Neuronal stem cell (in vitro differentiated cells): ENCODE measurements at regions not wholly inside any gene's neighbourhood (a gene's known extent, or its start where the extent isn't known, plus 50 kb on each side); places are given as distances from the start of the nearest gene placed in this dataset.

Experiments used
- DNase-seq: peaks from one replicate; pipeline ENCODE4 v3.0.0-alpha.2; 2013; ENCODE audit warnings: low spot score
- H2AFZ ChIP-seq: one replicate; pipeline ENCODE4 v1.6.1; 2013; ENCODE audit warnings: mild to moderate bottlenecking, low read length, inconsistent platforms
- H2AK5ac ChIP-seq: 2 replicates; pipeline ENCODE4 v1.6.1; 2013; ENCODE audit warnings: low read depth, mild to moderate bottlenecking, inconsistent platforms, low read length, moderate library complexity, mixed read lengths
- H2BK120ac ChIP-seq: 2 replicates; pipeline ENCODE4 v1.6.1; 2013; ENCODE audit warnings: low read depth, mild to moderate bottlenecking, inconsistent platforms, low read length, moderate library complexity, mixed read lengths
- H2BK12ac ChIP-seq: one replicate; pipeline ENCODE4 v1.6.1; 2013; ENCODE audit warnings: low read length, inconsistent platforms
- H2BK15ac ChIP-seq: 2 replicates; pipeline ENCODE4 v1.6.1; 2013; ENCODE audit warnings: mild to moderate bottlenecking, low read length, inconsistent platforms, mixed read lengths
- H2BK5ac ChIP-seq: one replicate; pipeline ENCODE4 v1.6.1; 2013; ENCODE audit warnings: inconsistent platforms, mild to moderate bottlenecking, low read length, moderate library complexity
- H3K14ac ChIP-seq: one replicate; pipeline ENCODE4 v1.6.1; 2013; ENCODE audit warnings: low read length, inconsistent platforms
- H3K18ac ChIP-seq: 2 replicates; pipeline ENCODE4 v1.6.1; 2013; ENCODE audit warnings: low read length, inconsistent platforms
- H3K23ac ChIP-seq: 2 replicates; pipeline ENCODE4 v1.6.1; 2013; ENCODE audit warnings: low read depth, mild to moderate bottlenecking, mixed read lengths, low read length, inconsistent platforms; ENCODE audit not compliant: poor library complexity
- H3K27ac ChIP-seq: replicated peaks from 3 replicates; pipeline ENCODE4 v1.5.1; 2013; ENCODE audit warnings: low read length, inconsistent platforms
- H3K27me3 ChIP-seq, 3 experiments: 2 replicates each; pipeline ENCODE4 v1.6.1; 2013; ENCODE audit warnings: low read length in 3 of 3, mild to moderate bottlenecking in 2 of 3, inconsistent platforms in 1 of 3, low read depth in 1 of 3, mixed read lengths in 1 of 3, moderate library complexity in 1 of 3; ENCODE audit not compliant: control insufficient read depth in 3 of 3, insufficient read depth in 3 of 3
- H3K36me3 ChIP-seq, 2 donors: replicated peaks in 1 of 2; 2 replicates each; pipeline ENCODE4 v1.6.1; 2013; ENCODE audit warnings: low read length in 2 of 2; ENCODE audit not compliant: control insufficient read depth in 2 of 2, insufficient read depth in 2 of 2
- H3K4ac ChIP-seq: 2 replicates; pipeline ENCODE4 v1.6.1; 2013; ENCODE audit warnings: inconsistent platforms, mild to moderate bottlenecking, low read length, moderate library complexity
- H3K4me1 ChIP-seq, 2 donors: 1 replicate in 1 of 2; 2 replicates in 1 of 2; pipeline ENCODE4 v1.6.1; 2013; ENCODE audit warnings: low read length in 2 of 2, low read depth in 1 of 2; ENCODE audit not compliant: control insufficient read depth in 2 of 2, insufficient read depth in 1 of 2
- H3K4me2 ChIP-seq: one replicate; pipeline ENCODE4 v1.6.1; 2013; ENCODE audit warnings: mild to moderate bottlenecking, low read length, inconsistent platforms; ENCODE audit not compliant: insufficient read depth, poor library complexity, severe bottlenecking
- H3K4me3 ChIP-seq, 2 donors: 2 replicates each; pipeline ENCODE4 v1.5.1; 2013; ENCODE audit warnings: low read length in 2 of 2, mild to moderate bottlenecking in 2 of 2, inconsistent platforms in 1 of 2, moderate library complexity in 1 of 2
- H3K79me1 ChIP-seq: one replicate; pipeline ENCODE4 v1.6.1; 2013; ENCODE audit warnings: low read depth, mild to moderate bottlenecking, inconsistent platforms, low read length, moderate library complexity
- H3K9ac ChIP-seq: one replicate; pipeline ENCODE4 v1.6.1; 2013; ENCODE audit warnings: mild to moderate bottlenecking, low read depth, low read length, inconsistent platforms; ENCODE audit not compliant: poor library complexity
- H3K9me3 ChIP-seq, 2 donors: replicated peaks in 1 of 2; 2 replicates each; pipeline versions ENCODE3 to v1.6.1; 2013; ENCODE audit warnings: low read length in 2 of 2, mild to moderate bottlenecking in 2 of 2, inconsistent platforms in 1 of 2, low read depth in 1 of 2, mixed read lengths in 1 of 2, moderate library complexity in 1 of 2; ENCODE audit not compliant: control insufficient read depth in 2 of 2, insufficient read depth in 1 of 2
- H4K8ac ChIP-seq: one replicate; pipeline ENCODE4 v1.6.1; 2013; ENCODE audit warnings: low read depth, mild to moderate bottlenecking, inconsistent platforms, low read length, moderate library complexity
- H4K91ac ChIP-seq: one replicate; pipeline ENCODE4 v1.6.1; 2013; ENCODE audit warnings: low read length, low read depth, mild to moderate bottlenecking, inconsistent platforms; ENCODE audit not compliant: poor library complexity
- WGBS, 2 donors: extraction: QIAGEN DNeasy Blood & Tissue Kit; methylation state at CpG; one replicate each; pipeline ENCODE4 v1.1.7; 2013; ENCODE audit warnings: missing lambda C conversion rate in 2 of 2, mixed read lengths in 1 of 2; ENCODE audit not compliant: insufficient read length in 2 of 2, insufficient replicate concordance in 1 of 2; ENCODE audit errors: extremely low coverage in 2 of 2; 5-methylcytosine and 5-hydroxymethylcytosine counted together

- no peak overlapping the region for H4K91ac ChIP-seq
- H2BK15ac ChIP-seq = no peak overlapping the region
- no peaks in the 10 kb centered on the region for H3K79me1 ChIP-seq
- no peak overlapping the region for H3K14ac ChIP-seq
- no peaks in the 10 kb centered on the region for H3K36me3 ChIP-seq
- no peak overlapping the region for H2BK12ac ChIP-seq
- H2BK120ac ChIP-seq = no peak overlapping the region
- H3K4me1 ChIP-seq = peaks cover 0 to 7% of the 10 kb centered on the region in 2 donors
- no peaks in the 10 kb centered on the region for H3K9me3 ChIP-seq
- no peak for DNase-seq
- no peak overlapping the region for H3K4ac ChIP-seq
- no CpG with 5 or more reads among the region's 1 CpG for WGBS, 2 donors
- H2BK5ac ChIP-seq = no peak overlapping the region
- H3K27me3 ChIP-seq = no peaks in the 10 kb centered on the region
- no peak overlapping the region for H2AFZ ChIP-seq
- no peak overlapping the region for H3K9ac ChIP-seq
- H3K18ac ChIP-seq = no peak overlapping the region
- no peak overlapping the region for H4K8ac ChIP-seq
- H3K4me3 ChIP-seq = no peak overlapping the region
- H2AK5ac ChIP-seq = no peak overlapping the region
- H3K27ac ChIP-seq = no peak overlapping the region
- no peak overlapping the region for H3K23ac ChIP-seq
- H3K4me2 ChIP-seq = no peak overlapping the region
These were observed 329.5 kb downstream of the TPBG start for GRCh38 chr6:82693094-82693493.

DNA sequence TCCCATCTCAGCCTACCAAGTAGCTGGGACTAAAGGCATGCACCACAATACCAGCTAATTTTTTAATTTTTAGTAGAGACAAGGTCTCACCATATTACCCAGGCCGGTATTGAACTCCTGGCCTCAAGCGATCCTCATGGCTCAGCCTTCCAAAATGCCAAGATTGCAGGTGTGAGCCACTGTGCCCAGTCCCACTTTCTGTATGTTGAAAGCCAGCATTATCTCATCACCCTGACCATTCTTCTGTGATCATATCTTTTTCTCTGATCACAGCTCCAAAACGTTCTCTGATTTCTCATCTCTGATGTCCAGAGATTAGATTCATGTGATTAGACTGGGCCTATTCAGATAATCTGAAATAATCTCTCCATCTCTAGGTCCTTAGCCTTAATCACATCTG lies 337.7 kb downstream of the TPBG start:
- Histone ChIP-seq H3K18ac (no peak overlapping the region), H2BK5ac (no peak overlapping the region), H3K9ac (no peak overlapping the region), H3K9me3 (peaks cover 0 to 3% of the 10 kb centered on the region in 2 donors), H3K23ac (no peak overlapping the region), H3K36me3 (no peaks in the 10 kb centered on the region), H3K4me2 (no peak overlapping the region), H3K27ac (no peak overlapping the region), H3K4ac (no peak overlapping the region), H3K79me1 (no peaks in the 10 kb centered on the region), H2BK120ac (no peak overlapping the region), H3K27me3 (no peaks in the 10 kb centered on the region), H4K8ac (no peak overlapping the region), H2BK12ac (no peak overlapping the region), H2AFZ (no peak overlapping the region), H2BK15ac (no peak overlapping the region), H2AK5ac (no peak overlapping the region), H3K4me3 (no peak overlapping the region), H3K14ac (no peak overlapping the region), H3K4me1 (peaks cover 0 to 9% of the 10 kb centered on the region in 2 donors), H4K91ac (no peak overlapping the region)
- DNase-seq = no peak
- no CpG with 5 or more reads among the region's 3 CpGs for WGBS, 2 donors

DNA sequence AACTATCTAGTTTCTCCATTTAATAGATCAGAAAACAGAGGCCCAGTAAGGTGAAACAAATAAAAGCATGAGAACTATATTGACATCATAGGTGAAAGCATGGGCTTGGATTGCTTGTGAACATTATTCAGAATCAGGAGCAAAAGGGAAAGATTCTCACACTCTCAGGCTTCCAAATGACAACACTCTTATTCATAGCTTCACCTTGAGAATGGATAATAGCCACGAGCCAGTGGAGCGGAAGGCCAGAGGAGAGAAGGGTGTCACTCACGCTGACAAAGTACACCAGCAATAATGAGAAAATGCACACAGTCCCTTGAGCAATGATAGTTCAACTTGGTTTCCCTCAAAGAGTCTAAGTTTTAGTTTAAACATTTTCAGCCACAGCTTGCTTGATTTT lies 339.0 kb downstream of the TPBG start:
- Histone ChIP-seq H3K79me1 (no peaks in the 10 kb centered on the region), H3K4me2 (no peak overlapping the region), H3K4ac (no peak overlapping the region), H2BK120ac (no peak overlapping the region), H2BK15ac (no peak overlapping the region), H2BK12ac (no peak overlapping the region), H3K4me1 (peaks cover 0 to 9% of the 10 kb centered on the region in 2 donors), H3K9ac (no peak overlapping the region), H4K91ac (no peak overlapping the region), H3K4me3 (no peak overlapping the region), H3K9me3 (peaks cover 0 to 3% of the 10 kb centered on the region in 2 donors), H3K18ac (no peak overlapping the region), H3K36me3 (no peaks in the 10 kb centered on the region), H3K27ac (no peak overlapping the region), H3K27me3 (no peaks in the 10 kb centered on the region), H3K14ac (no peak overlapping the region), H2BK5ac (no peak overlapping the region), H2AFZ (no peak overlapping the region), H3K23ac (no peak overlapping the region), H2AK5ac (no peak overlapping the region), H4K8ac (no peak overlapping the region)
- DNase-seq = no peak
- WGBS, 2 donors = no CpG with 5 or more reads among the region's 3 CpGs

DNA sequence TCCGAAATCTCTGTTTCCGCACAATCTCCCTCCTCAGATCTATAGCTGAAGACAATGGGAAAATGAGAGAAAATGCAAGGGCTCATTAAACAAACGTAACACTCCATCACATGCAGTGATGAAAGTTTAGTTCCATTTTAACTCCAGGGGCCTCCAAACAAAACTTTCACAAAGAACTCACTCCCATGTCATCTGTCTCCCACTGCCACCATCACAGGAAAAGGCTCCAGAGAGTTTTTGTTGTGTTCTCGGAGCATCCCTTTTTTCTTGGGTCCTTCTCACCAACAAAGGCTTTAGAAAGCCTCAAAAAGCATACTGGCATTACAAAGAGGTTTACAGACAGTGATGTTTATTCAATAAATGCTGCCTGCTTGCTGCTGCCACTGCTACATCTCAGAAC lies 339.6 kb downstream of the TPBG start:
- Histone ChIP-seq H4K8ac (no peak overlapping the region), H2BK12ac (no peak overlapping the region), H4K91ac (no peak overlapping the region), H3K23ac (no peak overlapping the region), H3K9me3 (peaks cover 0 to 3% of the 10 kb centered on the region in 2 donors), H3K4me2 (no peak overlapping the region), H2BK15ac (no peak overlapping the region), H2AFZ (no peak overlapping the region), H2BK120ac (no peak overlapping the region), H3K36me3 (no peaks in the 10 kb centered on the region), H3K14ac (no peak overlapping the region), H3K4me1 (peaks cover 0 to 9% of the 10 kb centered on the region in 2 donors), H3K18ac (no peak overlapping the region), H2AK5ac (no peak overlapping the region), H3K4ac (no peak overlapping the region), H3K4me3 (no peak overlapping the region), H3K9ac (no peak overlapping the region), H3K79me1 (no peaks in the 10 kb centered on the region), H3K27me3 (no peaks in the 10 kb centered on the region), H2BK5ac (no peak overlapping the region), H3K27ac (no peak overlapping the region)
- WGBS, 2 donors = no CpG with 5 or more reads among the region's 4 CpGs
- DNase-seq = no peak
